Stimulated activated CD4-positive, alpha-beta T cell treated with anti-CD3 and anti-CD28 coated beads, Interleukin-4, amount 100 ng/mL, for 48 hours (primary cell): ENCODE measurements at regions not wholly inside any gene's neighbourhood (a gene's known extent, or its start where the extent isn't known, plus 50 kb on each side); places are given as distances from the start of the nearest gene placed in this dataset.

ENCODE experiments used
- DNase-seq, 2 donors: peaks; one replicate each; pipeline ENCODE4 v3.0.0-alpha.2; 2020; ENCODE audit warnings: low read depth in 2 of 2

- DNase-seq: no peak
Measured at GRCh38 chr22:44591146-44591790, 93.2 kb upstream of the RTL6 start.

- DNase-seq: no peak
Measured at GRCh38 chr22:44590291-44590690, 92.3 kb upstream of the RTL6 start.

GRCh38 chr22:44589831-44590230 is 91.8 kb upstream of the RTL6 start:
- no peak for DNase-seq

DNA sequence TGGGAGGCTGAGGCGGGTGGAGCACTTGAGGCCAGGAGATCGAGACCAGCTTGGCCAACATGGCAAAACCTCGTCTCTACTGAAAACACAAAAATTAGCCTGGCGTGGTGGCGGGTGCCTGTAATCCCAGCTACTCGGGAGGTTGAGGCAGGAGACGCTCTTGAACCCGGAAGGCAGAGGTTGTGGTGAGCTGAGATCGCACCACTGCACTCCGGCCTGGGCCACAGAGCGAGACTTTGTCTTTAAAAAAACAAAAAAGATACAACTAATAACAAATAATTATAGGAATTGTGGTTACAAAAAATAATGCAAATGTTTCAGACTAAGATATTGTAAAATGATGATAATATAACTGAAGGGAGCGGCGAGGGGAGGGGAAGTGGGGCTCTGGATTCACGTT is 90.3 kb upstream of the RTL6 start:
- DNase-seq: no peak

- no peak for DNase-seq
Measured at GRCh38 chr22:44587737-44588310, 89.8 kb upstream of the RTL6 start.

DNA sequence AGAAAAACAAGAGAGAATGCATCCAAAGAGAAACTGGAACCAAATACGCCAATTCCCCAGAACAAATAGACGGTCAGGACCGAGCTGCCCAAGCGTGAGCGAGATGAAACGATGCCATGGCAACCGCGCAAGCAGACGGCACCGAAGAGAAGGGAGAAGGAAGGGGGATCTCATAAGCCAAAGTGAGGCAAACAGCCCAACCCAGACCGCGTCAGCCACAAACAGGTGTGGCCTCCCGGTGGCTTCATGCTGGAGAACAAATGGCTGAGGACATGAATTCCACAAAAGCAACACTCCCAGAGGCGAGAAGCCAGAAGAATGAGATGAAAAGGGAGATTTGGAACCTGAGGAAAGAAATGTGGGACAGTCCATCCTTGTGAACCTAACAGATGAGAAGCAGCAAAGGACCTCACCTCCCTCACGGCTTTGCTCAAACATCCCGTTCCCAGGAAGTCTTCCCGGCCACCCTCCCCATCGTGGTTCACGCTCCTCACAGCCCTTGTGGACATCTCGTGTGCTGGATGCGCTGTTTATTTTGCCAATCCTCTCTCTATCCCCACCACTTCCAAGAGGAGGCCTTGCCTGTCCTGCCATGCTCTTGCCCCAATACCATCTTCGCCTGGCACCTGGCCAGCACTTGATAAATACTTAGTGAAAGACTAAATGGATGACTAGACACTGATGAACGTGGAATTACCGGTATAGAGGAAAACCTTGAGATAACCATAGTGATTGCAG is 89.1 kb upstream of the RTL6 start:
- no peak for DNase-seq

- no peak for DNase-seq
Measured at GRCh38 chr22:44586351-44586990, 88.4 kb upstream of the RTL6 start.

GRCh38 chr22:44585559-44586350 is 87.7 kb upstream of the RTL6 start:
- DNase-seq: no peak

GRCh38 chr22:44584256-44584902 is 86.3 kb upstream of the RTL6 start:
- no peak for DNase-seq

GRCh38 chr22:44583854-44584253 is 85.8 kb upstream of the RTL6 start:
- no peak for DNase-seq

- DNase-seq: no peak
Measured at GRCh38 chr22:44583061-44583760, 85.2 kb upstream of the RTL6 start.

DNA sequence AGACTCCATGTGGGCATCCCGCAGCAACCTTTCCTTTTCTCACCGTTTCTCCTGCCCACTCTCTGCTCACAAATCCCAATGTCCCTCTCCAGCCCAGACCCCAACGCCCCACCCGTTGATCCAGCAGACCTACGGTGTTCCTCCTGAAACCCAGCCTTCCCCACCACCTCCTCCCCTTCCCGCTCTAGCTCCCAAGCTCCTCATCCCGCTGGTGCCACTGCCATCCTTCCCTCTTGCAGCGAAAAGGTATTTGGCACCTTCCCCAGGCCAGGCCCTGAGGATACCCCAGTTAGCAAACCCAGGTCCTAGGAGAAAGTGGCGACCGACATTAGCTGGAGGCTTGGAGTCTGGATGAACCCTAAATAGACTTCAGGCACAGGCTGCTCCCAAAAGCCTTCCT is 84.0 kb upstream of the RTL6 start:
- no peak for DNase-seq

DNA sequence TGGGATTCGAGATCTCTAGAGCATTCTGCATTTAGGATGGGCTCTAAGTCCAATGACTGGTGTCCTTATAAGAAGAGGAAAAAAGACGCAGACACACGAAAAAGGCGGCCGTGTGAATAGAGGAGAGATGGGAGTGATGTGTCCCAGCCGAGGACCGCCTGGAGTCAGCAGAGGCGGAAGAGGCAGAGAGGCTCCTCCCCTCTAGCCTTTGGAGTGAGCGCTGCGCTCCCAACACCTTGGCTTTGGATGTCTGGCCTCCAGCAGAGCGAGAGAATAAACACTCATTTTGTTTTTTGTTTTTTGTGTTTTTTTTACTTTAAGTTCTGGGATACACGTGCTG is 83.0 kb upstream of the RTL6 start:
- DNase-seq: no peak

- DNase-seq: no peak
Measured at GRCh38 chr22:44580176-44581095, 82.4 kb upstream of the RTL6 start.

DNA sequence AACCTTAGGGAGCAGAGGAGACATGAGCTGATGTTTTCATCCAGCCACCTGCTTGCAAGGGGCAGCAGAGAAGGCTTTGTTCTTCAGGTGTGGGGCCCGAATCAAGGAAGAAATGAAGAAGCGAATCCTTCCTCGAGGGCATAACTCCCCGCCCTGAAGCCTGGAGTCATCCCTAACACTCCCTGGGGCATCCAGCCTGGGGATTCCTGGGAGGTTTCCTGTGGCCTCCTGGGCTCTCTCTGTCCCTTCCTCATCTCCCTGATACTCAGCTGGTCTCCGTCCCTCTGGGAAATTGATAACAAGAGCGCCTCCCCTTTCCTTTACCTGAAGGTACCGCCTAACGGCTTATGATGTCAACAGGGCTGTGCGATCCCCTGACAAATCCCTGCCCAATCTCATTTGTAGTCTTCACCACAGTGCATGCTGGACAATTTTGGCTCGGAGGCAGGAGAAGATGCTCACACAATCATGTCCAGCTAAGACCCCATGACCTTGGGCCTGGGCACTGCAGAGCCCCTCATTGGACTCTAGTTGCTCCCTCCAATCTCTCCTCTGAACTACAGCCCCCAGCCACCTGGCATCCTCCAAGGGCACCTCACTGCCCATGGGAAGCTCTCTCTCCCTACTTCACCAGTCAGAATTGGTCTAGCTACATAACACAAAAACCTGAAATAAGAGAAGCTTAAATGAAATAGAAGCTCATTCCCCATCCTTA is 80.6 kb upstream of the RTL6 start:
- DNase-seq: no peak

DNA sequence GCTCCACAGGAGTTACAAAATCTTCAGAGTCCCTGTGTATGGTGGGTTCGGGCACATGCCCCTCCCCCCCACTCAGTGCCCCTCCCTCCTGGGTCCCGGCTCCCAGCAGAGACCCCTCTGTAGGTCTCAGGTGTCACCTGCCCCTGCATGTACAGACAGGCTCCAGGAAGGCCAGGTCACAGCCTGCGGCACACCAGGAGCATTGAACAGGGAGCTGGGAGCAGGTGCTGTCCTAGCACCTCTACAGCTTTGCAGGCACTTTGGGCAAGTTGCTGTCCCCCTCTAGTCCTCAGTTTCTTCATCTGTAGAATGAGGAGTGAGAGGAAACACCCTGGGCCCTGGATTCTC is 80.1 kb upstream of the RTL6 start:
- DNase-seq: no peak

DNA sequence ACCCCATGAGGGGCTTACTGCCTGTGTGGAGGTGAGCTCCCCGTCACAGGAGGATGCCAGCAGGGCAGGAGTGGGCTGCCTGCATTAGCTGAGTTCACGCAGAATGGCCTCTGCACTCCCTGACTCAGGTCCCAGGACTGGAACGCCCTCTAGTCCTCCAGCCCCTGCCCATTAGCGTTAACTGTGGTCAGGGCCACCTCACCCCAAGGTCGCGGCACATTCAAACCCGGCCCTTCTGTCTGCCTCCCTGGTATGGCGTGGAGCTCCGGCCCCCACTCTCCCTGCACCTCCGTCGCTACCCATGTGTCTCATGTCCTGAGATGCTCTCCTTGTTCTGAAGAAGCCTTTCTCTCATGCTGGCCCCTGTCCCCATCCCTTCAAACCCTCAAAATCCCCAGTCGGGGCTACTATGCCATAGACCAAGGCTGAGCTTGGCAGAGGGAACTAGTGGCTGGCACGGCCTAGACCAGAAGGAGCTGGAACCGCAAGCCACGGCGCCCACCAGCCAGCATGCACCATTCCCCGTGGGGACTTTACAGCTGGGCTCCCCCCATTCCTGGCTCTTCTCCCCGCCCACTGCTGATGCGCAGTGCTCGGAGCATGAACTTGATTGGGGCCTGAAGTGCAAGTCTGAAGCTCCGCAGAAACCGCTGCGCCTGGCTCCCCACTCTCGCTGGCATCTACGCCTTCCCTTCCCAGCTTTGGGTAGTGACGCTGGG is 79.5 kb upstream of the RTL6 start:
- DNase-seq: no peak
